ENCODE measurements at regions not wholly inside any gene's neighbourhood (a gene's known extent, or its start where the extent isn't known, plus 50 kb on each side); places are given as distances from the start of the nearest gene placed in this dataset.

DNA sequence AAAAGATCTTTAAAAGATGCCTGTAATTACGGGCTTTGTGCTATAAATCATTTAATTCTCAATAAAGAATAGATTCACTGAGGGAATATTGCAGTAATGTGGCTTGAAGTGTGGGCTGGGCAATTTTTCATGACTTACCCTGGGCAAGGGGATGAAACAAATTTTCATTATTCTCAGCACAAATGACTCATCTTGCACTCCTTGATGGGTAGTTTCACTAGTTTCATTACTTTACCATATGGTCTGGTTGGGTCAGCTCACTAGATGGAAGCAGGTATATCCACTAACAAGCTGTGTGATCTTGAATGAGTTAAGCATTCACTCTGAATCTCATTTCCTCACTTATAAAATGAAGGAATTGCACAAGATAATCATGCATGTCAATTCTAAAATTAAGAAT is 234.3 kb downstream of the ABCC12 start:
- no peaks in the 10 kb centered on the region for H3K4me1 Mint-ChIP-seq (ENCODE audit: low read depth, unreplicated experiment)
- H3K36me3 Mint-ChIP-seq (ENCODE audit: unreplicated experiment): no peaks in the 10 kb centered on the region
- no peak overlapping the region for H3K4me3 Mint-ChIP-seq (ENCODE audit: unreplicated experiment)
- TF ChIP-seq, protein P1, sequence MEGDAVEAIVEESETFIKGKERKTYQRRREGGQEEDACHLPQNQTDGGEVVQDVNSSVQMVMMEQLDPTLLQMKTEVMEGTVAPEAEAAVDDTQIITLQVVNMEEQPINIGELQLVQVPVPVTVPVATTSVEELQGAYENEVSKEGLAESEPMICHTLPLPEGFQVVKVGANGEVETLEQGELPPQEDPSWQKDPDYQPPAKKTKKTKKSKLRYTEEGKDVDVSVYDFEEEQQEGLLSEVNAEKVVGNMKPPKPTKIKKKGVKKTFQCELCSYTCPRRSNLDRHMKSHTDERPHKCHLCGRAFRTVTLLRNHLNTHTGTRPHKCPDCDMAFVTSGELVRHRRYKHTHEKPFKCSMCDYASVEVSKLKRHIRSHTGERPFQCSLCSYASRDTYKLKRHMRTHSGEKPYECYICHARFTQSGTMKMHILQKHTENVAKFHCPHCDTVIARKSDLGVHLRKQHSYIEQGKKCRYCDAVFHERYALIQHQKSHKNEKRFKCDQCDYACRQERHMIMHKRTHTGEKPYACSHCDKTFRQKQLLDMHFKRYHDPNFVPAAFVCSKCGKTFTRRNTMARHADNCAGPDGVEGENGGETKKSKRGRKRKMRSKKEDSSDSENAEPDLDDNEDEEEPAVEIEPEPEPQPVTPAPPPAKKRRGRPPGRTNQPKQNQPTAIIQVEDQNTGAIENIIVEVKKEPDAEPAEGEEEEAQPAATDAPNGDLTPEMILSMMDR (IDR thresholded peaks at IDR 0.05; ENCODE audit: partially characterized antibody, unreplicated experiment): no peak
- H3K27ac Mint-ChIP-seq (ENCODE audit: unreplicated experiment): no peak overlapping the region
- no peaks in the 10 kb centered on the region for H3K9me3 Mint-ChIP-seq (ENCODE audit: unreplicated experiment)
- DNase-seq: no peak
- H3K27me3 Mint-ChIP-seq (ENCODE audit: unreplicated experiment): no peaks in the 10 kb centered on the region

DNA sequence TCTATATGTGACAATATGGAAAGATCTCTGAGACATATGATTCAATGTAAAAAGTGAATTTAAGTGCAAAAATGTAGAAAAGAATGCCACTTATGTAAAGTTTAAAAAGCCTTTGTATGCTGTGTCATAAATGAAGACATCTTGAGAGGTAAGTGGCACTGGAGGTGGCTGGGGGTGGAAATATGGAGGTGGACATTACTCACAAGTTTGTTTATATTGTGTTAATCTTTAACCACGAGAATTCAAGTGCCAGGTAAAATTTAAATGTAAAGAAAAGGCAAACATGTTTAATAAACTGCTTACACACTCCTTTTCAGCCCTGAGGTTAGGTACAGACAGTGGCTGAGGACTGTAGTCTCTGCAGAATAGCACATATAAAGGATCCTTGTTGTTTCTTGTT is 235.1 kb downstream of the ABCC12 start:
- TF ChIP-seq, protein P1 (IDR thresholded peaks at IDR 0.05; ENCODE audit: partially characterized antibody, unreplicated experiment): no peak
- Mint-ChIP-seq H3K4me1 (ENCODE audit: low read depth, unreplicated experiment) (no peaks in the 10 kb centered on the region), H3K27ac (ENCODE audit: unreplicated experiment) (no peak overlapping the region), H3K9me3 (ENCODE audit: unreplicated experiment) (no peaks in the 10 kb centered on the region), H3K27me3 (ENCODE audit: unreplicated experiment) (no peaks in the 10 kb centered on the region), H3K4me3 (ENCODE audit: unreplicated experiment) (no peak overlapping the region), H3K36me3 (ENCODE audit: unreplicated experiment) (no peaks in the 10 kb centered on the region)
- DNase-seq: no peak

DNA sequence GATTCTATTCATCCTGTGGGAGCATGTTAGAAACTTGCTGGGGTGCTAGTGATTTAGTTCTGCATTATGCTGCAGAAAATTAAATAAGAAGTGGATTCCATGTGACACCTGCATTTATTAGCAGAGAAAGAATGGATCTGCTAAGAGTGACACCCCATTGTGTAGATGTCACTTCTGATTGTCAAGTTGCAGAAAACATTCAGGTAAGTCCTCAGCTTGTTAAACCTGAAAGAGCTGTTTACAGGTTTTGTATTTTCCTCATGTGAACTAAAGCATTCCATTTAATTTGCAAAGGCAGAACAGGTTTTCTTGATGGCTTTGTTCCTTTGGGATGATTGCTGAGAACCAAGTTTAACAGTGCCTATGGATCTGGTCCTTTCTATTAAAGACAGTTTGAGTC is 238.7 kb downstream of the ABCC12 start:
- Mint-ChIP-seq H3K9me3 (ENCODE audit: unreplicated experiment) (peaks cover 2% of the 10 kb centered on the region), H3K4me1 (ENCODE audit: low read depth, unreplicated experiment) (no peaks in the 10 kb centered on the region), H3K4me3 (ENCODE audit: unreplicated experiment) (no peak overlapping the region), H3K36me3 (ENCODE audit: unreplicated experiment) (no peaks in the 10 kb centered on the region), H3K27ac (ENCODE audit: unreplicated experiment) (no peak overlapping the region), H3K27me3 (ENCODE audit: unreplicated experiment) (no peaks in the 10 kb centered on the region)
- TF ChIP-seq, protein P1 (IDR thresholded peaks at IDR 0.05; ENCODE audit: partially characterized antibody, unreplicated experiment): no peak
- no peak for DNase-seq

DNA sequence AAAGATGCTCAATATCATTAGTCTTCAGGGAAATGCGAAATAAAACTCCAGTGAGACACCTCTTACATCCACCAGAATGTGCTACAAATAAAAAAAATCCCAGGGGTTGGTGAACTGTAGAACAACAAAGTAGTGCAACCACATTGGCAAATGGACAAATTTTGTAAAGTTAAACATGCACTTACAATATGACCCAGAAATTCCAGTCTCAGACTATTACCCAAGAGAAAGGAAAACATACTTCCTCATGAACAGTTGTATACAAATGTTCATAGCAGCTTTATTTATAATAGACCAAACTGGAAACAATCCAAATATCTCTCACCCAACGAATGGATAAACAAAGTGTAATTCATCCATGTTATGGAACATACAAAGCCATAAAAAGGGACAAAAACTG is 239.5 kb downstream of the ABCC12 start:
- no peaks in the 10 kb centered on the region for H3K27me3 Mint-ChIP-seq (ENCODE audit: unreplicated experiment)
- H3K27ac Mint-ChIP-seq (ENCODE audit: unreplicated experiment): no peak overlapping the region
- no peak overlapping the region for H3K4me3 Mint-ChIP-seq (ENCODE audit: unreplicated experiment)
- no peak for DNase-seq
- TF ChIP-seq, protein P1 (IDR thresholded peaks at IDR 0.05; ENCODE audit: partially characterized antibody, unreplicated experiment): no peak
- H3K4me1 Mint-ChIP-seq (ENCODE audit: low read depth, unreplicated experiment): no peaks in the 10 kb centered on the region
- H3K36me3 Mint-ChIP-seq (ENCODE audit: unreplicated experiment): no peaks in the 10 kb centered on the region
- H3K9me3 Mint-ChIP-seq (ENCODE audit: unreplicated experiment): peaks cover 2% of the 10 kb centered on the region

DNA sequence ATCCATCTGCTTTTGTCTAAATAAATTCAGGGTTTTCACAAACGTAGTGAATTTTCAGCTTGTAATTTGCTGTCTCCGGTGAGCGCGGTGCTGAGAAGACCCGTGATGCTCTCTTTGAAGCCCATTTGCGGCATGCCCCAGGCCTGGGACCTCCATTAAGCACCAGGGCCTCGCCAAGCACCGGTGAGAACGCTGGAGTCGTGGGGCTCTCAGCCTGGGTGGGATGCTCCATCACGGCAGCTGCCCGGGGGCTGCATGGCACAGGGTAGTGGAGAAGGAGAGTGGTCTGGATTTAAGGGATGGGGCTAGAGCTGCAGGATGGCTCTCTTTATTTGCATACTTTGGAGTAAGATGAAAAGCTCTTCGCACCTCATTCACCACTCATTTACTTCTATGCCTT is 248.7 kb downstream of the ABCC12 start:
- no peaks in the 10 kb centered on the region for H3K27me3 Mint-ChIP-seq (ENCODE audit: unreplicated experiment)
- no peaks in the 10 kb centered on the region for H3K4me1 Mint-ChIP-seq (ENCODE audit: low read depth, unreplicated experiment)
- TF ChIP-seq, protein P1 (IDR thresholded peaks at IDR 0.05; ENCODE audit: partially characterized antibody, unreplicated experiment): no peak
- no peaks in the 10 kb centered on the region for H3K9me3 Mint-ChIP-seq (ENCODE audit: unreplicated experiment)
- H3K36me3 Mint-ChIP-seq (ENCODE audit: unreplicated experiment): no peaks in the 10 kb centered on the region
- H3K27ac Mint-ChIP-seq (ENCODE audit: unreplicated experiment): no peak overlapping the region
- no peak overlapping the region for H3K4me3 Mint-ChIP-seq (ENCODE audit: unreplicated experiment)
- no peak for DNase-seq

All from glutamatergic neuron (in vitro differentiated cells).